KMS-11 (cell line): ENCODE measurements at regions not wholly inside any gene's neighbourhood (a gene's known extent, or its start where the extent isn't known, plus 50 kb on each side); places are given as distances from the start of the nearest gene placed in this dataset.

ENCODE experiments used
- H2AFZ ChIP-seq: fragments of 200-600 bp; sonication (generic); 2 replicates; pipeline ENCODE4 v1.6.1; 2016; ENCODE audit warnings: antibody characterized with exemption, mixed run types, low read depth
- H3K27ac ChIP-seq: fragments of 200-600 bp; sonication (generic); 2 replicates; pipeline ENCODE4 v1.6.1; 2016; ENCODE audit warnings: mild to moderate bottlenecking, mixed run types
- H3K27me3 ChIP-seq: fragments of 200-600 bp; sonication (generic); 2 replicates; pipeline ENCODE4 v1.6.1; 2017; ENCODE audit warnings: mild to moderate bottlenecking, low read depth, mixed run types, moderate library complexity; ENCODE audit not compliant: insufficient read depth
- H3K36me3 ChIP-seq: fragments of 200-600 bp; sonication (generic); 2 replicates; pipeline ENCODE4 v1.6.1; 2017; ENCODE audit warnings: mild to moderate bottlenecking, mixed run types; ENCODE audit not compliant: insufficient read depth
- H3K4me1 ChIP-seq: fragments of 200-600 bp; sonication (generic); 2 replicates; pipeline ENCODE4 v1.6.1; 2016; ENCODE audit warnings: mild to moderate bottlenecking, low read depth, mixed run types; ENCODE audit not compliant: poor library complexity, severe bottlenecking
- H3K4me2 ChIP-seq: fragments of 200-600 bp; sonication (generic); 2 replicates; pipeline ENCODE4 v1.7.0; 2016; ENCODE audit warnings: mild to moderate bottlenecking, mixed run types
- H3K4me3 ChIP-seq: fragments of 200-600 bp; sonication (generic); IDR thresholded peaks from 2 replicates; pipeline ENCODE4 v1.6.1; 2017; ENCODE audit warnings: low read depth, low read length, mixed read lengths; ENCODE audit not compliant: insufficient read depth
- H3K79me2 ChIP-seq: fragments of 200-600 bp; sonication (generic); 2 replicates; pipeline ENCODE4 v1.6.1; 2016; ENCODE audit warnings: low read depth, mixed run types; ENCODE audit not compliant: insufficient read depth
- H3K9ac ChIP-seq: fragments of 200-600 bp; sonication (generic); 2 replicates; pipeline ENCODE4 v1.6.1; 2016; ENCODE audit warnings: mild to moderate bottlenecking, mixed run types
- H4K20me1 ChIP-seq: fragments of 200-600 bp; sonication (generic); 2 replicates; pipeline ENCODE4 v1.6.1; 2016; ENCODE audit warnings: mild to moderate bottlenecking, mixed run types; ENCODE audit not compliant: insufficient read depth
- CTCF ChIP-seq: fragments of 200-600 bp; sonication (generic); conservative IDR thresholded peaks from 2 replicates; pipeline ENCODE4 v1.6.1; 2017; ENCODE audit warnings: low read depth, mild to moderate bottlenecking, antibody characterized with exemption, low read length, moderate library complexity, mixed read lengths

- no peaks in the 10 kb centered on the region for H3K36me3 ChIP-seq
- H4K20me1 ChIP-seq, result no peaks in the 10 kb centered on the region
- H3K79me2 ChIP-seq, result no peaks in the 10 kb centered on the region
- H3K27ac ChIP-seq, result no peak overlapping the region
- H3K4me1 ChIP-seq, result no peaks in the 10 kb centered on the region
- no peak overlapping the region for H3K4me2 ChIP-seq
- no peak overlapping the region for H2AFZ ChIP-seq
- no peak for TF ChIP-seq CTCF
- no peak overlapping the region for H3K4me3 ChIP-seq
- H3K27me3 ChIP-seq, result no peaks in the 10 kb centered on the region
- H3K9ac ChIP-seq, result no peak overlapping the region
These were observed 397.6 kb upstream of the THBS1 start for GRCh38 chr15:39183164-39183881.

- no peaks in the 10 kb centered on the region for H3K27me3 ChIP-seq
- H3K4me2 ChIP-seq, result no peak overlapping the region
- H3K4me1 ChIP-seq, result no peaks in the 10 kb centered on the region
- no peak overlapping the region for H2AFZ ChIP-seq
- H3K36me3 ChIP-seq, result no peaks in the 10 kb centered on the region
- no peaks in the 10 kb centered on the region for H4K20me1 ChIP-seq
- H3K9ac ChIP-seq, result no peak overlapping the region
- no peak overlapping the region for H3K27ac ChIP-seq
- TF ChIP-seq CTCF, result no peak
- H3K79me2 ChIP-seq, result no peaks in the 10 kb centered on the region
- no peak overlapping the region for H3K4me3 ChIP-seq
These were observed 396.0 kb upstream of the THBS1 start for GRCh38 chr15:39184701-39185390.

DNA sequence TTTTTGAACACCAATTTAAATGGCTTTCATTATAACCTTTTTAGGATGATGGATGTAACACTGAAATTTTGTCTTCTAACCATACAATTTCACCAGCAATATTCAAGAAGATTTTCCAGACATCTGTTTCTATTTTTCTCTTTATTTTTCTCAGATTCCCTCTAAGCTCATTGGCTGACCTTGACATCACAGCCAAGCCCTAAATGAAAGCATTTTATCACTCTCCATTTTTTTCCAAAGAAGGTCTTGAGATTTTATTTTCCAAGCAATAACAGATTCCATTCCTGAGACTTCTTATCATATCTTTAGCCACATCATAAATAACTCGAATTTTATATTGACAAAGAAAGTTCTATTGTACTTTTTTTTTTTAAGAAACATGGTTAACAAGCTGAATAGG lies 392.6 kb upstream of the THBS1 start:
- no peak for TF ChIP-seq CTCF
- Histone ChIP-seq H3K36me3 (no peaks in the 10 kb centered on the region), H3K79me2 (no peaks in the 10 kb centered on the region), H3K4me1 (no peaks in the 10 kb centered on the region), H3K4me3 (no peak overlapping the region), H4K20me1 (no peaks in the 10 kb centered on the region), H3K27ac (no peak overlapping the region), H3K4me2 (no peak overlapping the region), H3K9ac (no peak overlapping the region), H2AFZ (no peak overlapping the region), H3K27me3 (no peaks in the 10 kb centered on the region)

DNA sequence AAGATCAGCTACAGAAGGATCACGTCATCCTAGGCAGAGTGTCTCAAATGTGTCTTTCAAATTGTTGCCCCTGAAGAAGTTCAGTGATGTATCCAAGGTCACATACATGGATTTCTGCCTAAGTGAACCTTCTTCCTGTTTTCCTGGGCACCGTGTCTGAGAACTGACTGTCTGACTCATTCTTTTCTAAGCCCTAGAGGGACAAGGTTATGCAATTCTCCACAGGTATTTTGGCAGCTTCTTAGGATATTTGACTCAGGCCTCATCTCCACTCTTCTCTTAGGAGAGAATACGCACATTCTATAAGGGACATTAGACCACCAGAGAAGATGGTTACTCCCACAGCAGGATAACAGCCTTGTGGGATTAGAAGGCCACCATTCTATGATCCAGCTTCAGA lies 391.9 kb upstream of the THBS1 start:
- no peak overlapping the region for H3K4me2 ChIP-seq
- H3K4me1 ChIP-seq, result no peaks in the 10 kb centered on the region
- H3K9ac ChIP-seq, result no peak overlapping the region
- no peak overlapping the region for H3K4me3 ChIP-seq
- H3K27me3 ChIP-seq, result no peaks in the 10 kb centered on the region
- no peaks in the 10 kb centered on the region for H3K36me3 ChIP-seq
- H3K79me2 ChIP-seq, result no peaks in the 10 kb centered on the region
- TF ChIP-seq CTCF, result no peak
- H3K27ac ChIP-seq, result no peak overlapping the region
- H2AFZ ChIP-seq, result no peak overlapping the region
- H4K20me1 ChIP-seq, result no peaks in the 10 kb centered on the region
